ENCODE measurements at regions not wholly inside any gene's neighbourhood (a gene's known extent, or its start where the extent isn't known, plus 50 kb on each side); places are given as distances from the start of the nearest gene placed in this dataset.

DNA sequence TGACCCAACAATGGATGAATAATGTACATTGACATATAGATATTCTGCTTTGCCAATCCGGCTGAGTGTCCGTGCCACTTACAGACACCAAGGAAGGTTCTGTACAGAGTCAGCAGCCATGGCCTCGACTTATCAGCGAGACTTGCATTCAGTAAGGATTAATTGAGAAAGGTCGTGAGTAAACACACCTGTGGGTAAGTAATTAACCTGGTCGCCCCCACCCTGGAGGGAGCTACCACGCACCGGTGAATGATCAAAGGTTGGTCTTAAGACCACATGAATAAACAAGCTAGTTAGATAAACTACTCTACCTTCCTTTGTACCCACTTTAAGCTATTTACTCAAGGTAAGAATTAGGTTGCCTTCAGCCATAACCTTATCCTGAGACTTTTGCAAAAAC is 66.5 kb upstream of the MFGE8 start:
- TF ChIP-seq, protein P1, sequence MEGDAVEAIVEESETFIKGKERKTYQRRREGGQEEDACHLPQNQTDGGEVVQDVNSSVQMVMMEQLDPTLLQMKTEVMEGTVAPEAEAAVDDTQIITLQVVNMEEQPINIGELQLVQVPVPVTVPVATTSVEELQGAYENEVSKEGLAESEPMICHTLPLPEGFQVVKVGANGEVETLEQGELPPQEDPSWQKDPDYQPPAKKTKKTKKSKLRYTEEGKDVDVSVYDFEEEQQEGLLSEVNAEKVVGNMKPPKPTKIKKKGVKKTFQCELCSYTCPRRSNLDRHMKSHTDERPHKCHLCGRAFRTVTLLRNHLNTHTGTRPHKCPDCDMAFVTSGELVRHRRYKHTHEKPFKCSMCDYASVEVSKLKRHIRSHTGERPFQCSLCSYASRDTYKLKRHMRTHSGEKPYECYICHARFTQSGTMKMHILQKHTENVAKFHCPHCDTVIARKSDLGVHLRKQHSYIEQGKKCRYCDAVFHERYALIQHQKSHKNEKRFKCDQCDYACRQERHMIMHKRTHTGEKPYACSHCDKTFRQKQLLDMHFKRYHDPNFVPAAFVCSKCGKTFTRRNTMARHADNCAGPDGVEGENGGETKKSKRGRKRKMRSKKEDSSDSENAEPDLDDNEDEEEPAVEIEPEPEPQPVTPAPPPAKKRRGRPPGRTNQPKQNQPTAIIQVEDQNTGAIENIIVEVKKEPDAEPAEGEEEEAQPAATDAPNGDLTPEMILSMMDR (IDR thresholded peaks at IDR 0.05): no peak
- no peak for TF ChIP-seq ZFX (IDR thresholded peaks at IDR 0.05; ENCODE audit: borderline replicate concordance)
